PC-9 (cell line): ENCODE measurements at regions not wholly inside any gene's neighbourhood (a gene's known extent, or its start where the extent isn't known, plus 50 kb on each side); places are given as distances from the start of the nearest gene placed in this dataset.
"Not testable (repeated sequence)": the region's sequence is repeated elsewhere in the genome, so short reads cannot be mapped to it uniquely, and the experiment has no call there.

ENCODE experiments used
- EZH2 ChIP-seq: fragments of 200-600 bp; sonication (generic); IDR thresholded peaks from 2 replicates; pipeline ENCODE4 v1.8.0; 2017; ENCODE audit warnings: antibody characterized with exemption, low read depth
- TF ChIP-seq, protein P1 (sequence below): fragments of 200-600 bp; sonication (generic); conservative IDR thresholded peaks from 2 replicates; pipeline ENCODE4 v1.6.1; 2017; ENCODE audit warnings: mixed run types, antibody characterized with exemption, mild to moderate bottlenecking, moderate library complexity

DNA sequence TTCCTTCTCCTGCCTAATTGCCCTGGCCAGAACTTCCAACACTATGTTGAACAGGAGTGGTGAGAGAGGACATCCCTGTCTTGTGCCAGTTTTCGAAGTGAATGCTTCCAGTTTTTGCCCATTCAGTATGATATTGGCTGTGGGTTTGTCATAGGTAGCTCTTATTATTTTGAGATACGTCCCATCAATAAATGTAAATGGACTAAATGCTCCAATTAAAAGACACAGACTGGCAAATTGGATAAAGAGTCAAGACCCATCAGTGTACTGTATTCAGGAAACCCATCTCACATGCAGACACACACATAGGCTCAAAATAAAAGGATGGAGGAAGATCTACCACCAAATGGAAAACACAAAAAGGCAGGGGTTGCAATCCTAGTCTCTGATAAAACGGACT lies 123.6 kb upstream of the BCHE start:
- TF ChIP-seq, protein P1, sequence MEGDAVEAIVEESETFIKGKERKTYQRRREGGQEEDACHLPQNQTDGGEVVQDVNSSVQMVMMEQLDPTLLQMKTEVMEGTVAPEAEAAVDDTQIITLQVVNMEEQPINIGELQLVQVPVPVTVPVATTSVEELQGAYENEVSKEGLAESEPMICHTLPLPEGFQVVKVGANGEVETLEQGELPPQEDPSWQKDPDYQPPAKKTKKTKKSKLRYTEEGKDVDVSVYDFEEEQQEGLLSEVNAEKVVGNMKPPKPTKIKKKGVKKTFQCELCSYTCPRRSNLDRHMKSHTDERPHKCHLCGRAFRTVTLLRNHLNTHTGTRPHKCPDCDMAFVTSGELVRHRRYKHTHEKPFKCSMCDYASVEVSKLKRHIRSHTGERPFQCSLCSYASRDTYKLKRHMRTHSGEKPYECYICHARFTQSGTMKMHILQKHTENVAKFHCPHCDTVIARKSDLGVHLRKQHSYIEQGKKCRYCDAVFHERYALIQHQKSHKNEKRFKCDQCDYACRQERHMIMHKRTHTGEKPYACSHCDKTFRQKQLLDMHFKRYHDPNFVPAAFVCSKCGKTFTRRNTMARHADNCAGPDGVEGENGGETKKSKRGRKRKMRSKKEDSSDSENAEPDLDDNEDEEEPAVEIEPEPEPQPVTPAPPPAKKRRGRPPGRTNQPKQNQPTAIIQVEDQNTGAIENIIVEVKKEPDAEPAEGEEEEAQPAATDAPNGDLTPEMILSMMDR: not testable (repeated sequence)
- not testable (repeated sequence) for TF ChIP-seq EZH2
